Ovary (tissue), 7 donors: ENCODE measurements at regions not wholly inside any gene's neighbourhood (a gene's known extent, or its start where the extent isn't known, plus 50 kb on each side); places are given as distances from the start of the nearest gene placed in this dataset.

Experiments used
- DNase-seq, 5 donors: peaks; one replicate each; pipeline ENCODE4 v3.0.0-alpha.2; 2019 to 2020
- H3K27ac ChIP-seq, 2 donors: fragments of 200-600 bp; one replicate each; pipeline versions ENCODE4 v1.5.1 to v1.8.0; 2019 to 2022
- H3K27me3 ChIP-seq: fragments of 200-600 bp; one replicate; pipeline ENCODE4 v1.8.0; 2022
- H3K36me3 ChIP-seq: fragments of 200-600 bp; sonication (generic); one replicate; pipeline ENCODE4 v1.5.1; 2019
- H3K4me1 ChIP-seq: one replicate; pipeline ENCODE4 v1.8.1; 2013; ENCODE audit warnings: mild to moderate bottlenecking, moderate library complexity; ENCODE audit not compliant: insufficient read depth
- H3K4me3 ChIP-seq: fragments of 200-600 bp; sonication (generic); one replicate; pipeline ENCODE4 v1.5.1; 2017
- H3K9me3 ChIP-seq, 2 donors: fragments of 200-600 bp in 1 of 2; sonication (generic) in 1 of 2; one replicate each; pipeline versions ENCODE4 v1.5.1 to v1.8.1; 2013 to 2019; ENCODE audit warnings: mild to moderate bottlenecking in 1 of 2, moderate library complexity in 1 of 2
- CTCF ChIP-seq, 3 donors: fragments of 450-650 bp in 2 of 3; fragments of 200-600 bp in 1 of 3; IDR thresholded peaks; one replicate each; pipeline versions ENCODE4 v1.5.1 to v1.8.0; 2016 to 2022; ENCODE audit warnings: antibody characterized with exemption in 3 of 3, mild to moderate bottlenecking in 1 of 3
- EP300 ChIP-seq: sonication (generic); formaldehyde crosslinking; IDR thresholded peaks from one replicate; pipeline ENCODE4 v1.6.1; 2017; ENCODE audit warnings: antibody characterized with exemption
- POLR2A ChIP-seq: fragments of 450-650 bp; IDR thresholded peaks from one replicate; pipeline ENCODE4 v1.6.1; 2017; ENCODE audit warnings: antibody characterized with exemption, mild to moderate bottlenecking, moderate library complexity
- whole genome bisulfite sequencing, 3 donors: extraction: QIAGEN DNeasy Blood & Tissue Kit in 1 of 3; methylation state at CpG; one replicate each; pipeline versions ENCODE4 v1.1.5 to v1.1.7; 2013 to 2017; 5-methylcytosine and 5-hydroxymethylcytosine counted together
- intact Hi-C, 4 donors: fragments of 100-400 bp; cut with DNase I; formaldehyde crosslinking; loops; one replicate each; pipeline versions ENCODE4 v1.11.0 to v1.15.1; 2022 to 2023
- donor health status: DM: no; HTN: no; CAD: no; lungs with moderate emphysema.
- donor health status: DM: no; HTN: no; CAD: no.
- donor health status: Bipolar disorder and iron deficiency.
- donor health status: DM: no; HTN: no; CAD: no.
- donor health status: DM: yes; HTN: yes; CAD: no.

DNA sequence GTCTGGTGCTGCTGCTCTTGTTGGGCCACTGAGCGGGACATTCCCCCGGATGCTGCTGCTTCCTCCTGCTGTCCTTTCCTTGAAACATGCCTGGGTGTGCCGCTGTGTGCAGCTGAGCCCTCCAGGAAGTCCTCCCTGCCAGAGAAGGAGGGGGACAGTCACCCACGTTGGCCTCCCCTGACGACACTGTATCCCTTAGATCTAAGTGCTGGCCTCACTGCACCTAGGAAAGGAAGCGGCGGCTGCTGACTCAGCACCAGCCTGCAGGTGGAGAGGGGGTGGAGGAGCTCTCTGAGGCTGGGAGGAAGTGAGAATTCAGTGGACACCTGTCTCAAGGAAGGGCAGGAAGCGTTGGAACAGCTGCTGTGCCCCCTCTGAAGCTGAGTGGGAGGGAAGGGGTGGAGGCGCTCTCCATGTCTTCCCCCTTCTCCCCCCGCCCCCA, 239.8 kb downstream of the HAUS1 start:
- Histone ChIP-seq H3K27ac (no peak overlapping the region), H3K4me1 (no peaks in the 10 kb centered on the region), H3K27me3 (no peaks in the 10 kb centered on the region), H3K9me3 (no peaks in the 10 kb centered on the region), H3K4me3 (no peak overlapping the region), H3K36me3 (no peaks in the 10 kb centered on the region)
- peak in 1 of 5 donors; percentile 25 for DNase-seq
- intact Hi-C loops = no loop called here
- 50 to 53% (median 53%) methylated on average over 10 of the region's 10 CpGs for WGBS, 3 donors
- no peak for TF ChIP-seq EP300
- TF ChIP-seq CTCF (IDR thresholded peaks at IDR 0.05) = no peak
- TF ChIP-seq POLR2A = no peak

DNA sequence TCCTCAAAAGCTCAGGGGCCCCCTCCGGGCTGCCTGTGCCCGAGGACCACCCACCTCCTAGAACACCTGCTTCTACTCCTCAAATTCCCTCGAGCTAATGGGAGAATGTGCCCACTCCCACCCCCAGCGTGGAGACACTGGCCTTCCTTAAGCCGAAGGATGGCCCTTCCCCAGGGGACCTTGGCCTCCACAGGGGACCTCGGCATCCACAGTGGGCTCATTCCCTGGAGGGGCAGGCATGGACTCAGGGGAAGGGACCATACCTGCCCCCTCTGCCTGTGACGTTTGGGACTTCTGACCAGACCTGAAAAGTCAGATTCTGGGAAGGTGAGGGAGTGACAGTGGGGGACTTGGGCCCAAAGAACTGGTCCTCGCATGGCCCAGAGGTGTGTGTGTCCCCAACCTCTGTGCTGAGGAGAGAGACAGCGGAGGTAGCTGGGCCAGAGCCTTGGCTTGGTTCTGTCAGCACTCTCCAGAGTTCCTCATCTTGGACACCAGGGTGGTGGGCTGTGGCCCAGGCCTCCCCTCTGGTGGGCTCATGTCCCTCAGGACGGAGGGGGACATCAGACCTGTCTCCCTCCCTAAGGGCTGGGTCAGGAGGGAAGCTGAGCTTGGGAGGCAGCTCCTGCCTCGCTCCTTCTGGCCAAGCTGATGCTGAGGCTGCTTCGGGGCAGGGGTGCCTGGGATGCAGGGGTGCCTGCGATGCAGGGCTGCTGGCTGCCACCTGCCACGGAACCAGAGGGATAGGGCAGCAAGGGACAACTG, 240.4 kb downstream of the HAUS1 start:
- H3K4me3 ChIP-seq = no peak overlapping the region
- TF ChIP-seq EP300 = no peak
- intact Hi-C loops = no loop called here
- DNase-seq = no peak
- no peaks in the 10 kb centered on the region for H3K9me3 ChIP-seq
- H3K27me3 ChIP-seq = no peaks in the 10 kb centered on the region
- H3K36me3 ChIP-seq = no peaks in the 10 kb centered on the region
- no peak overlapping the region for H3K27ac ChIP-seq
- whole genome bisulfite sequencing, 3 donors = 65 to 75% (median 71%) methylated on average over 13 to 14 of the region's 14 CpGs
- H3K4me1 ChIP-seq = no peaks in the 10 kb centered on the region

DNA sequence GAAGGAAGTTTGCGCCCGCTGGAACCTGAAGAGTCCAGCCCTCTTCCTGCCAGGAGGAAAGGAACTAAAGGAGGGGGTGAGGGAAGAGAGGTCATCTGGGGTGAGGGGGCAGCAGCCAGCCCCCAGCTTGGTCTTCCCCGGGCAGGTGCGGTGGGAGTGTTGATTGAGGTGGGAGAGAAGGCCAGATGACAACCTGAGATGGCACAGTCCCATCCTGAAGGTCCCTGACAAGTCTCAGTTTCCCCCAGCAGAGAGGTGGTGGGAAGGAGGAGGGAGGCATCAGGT, 240.9 kb downstream of the HAUS1 start:
- no peaks in the 10 kb centered on the region for H3K9me3 ChIP-seq
- intact Hi-C loops = no loop called here
- no peaks in the 10 kb centered on the region for H3K36me3 ChIP-seq
- DNase-seq = no peak
- no peaks in the 10 kb centered on the region for H3K27me3 ChIP-seq
- TF ChIP-seq EP300 = no peak
- TF ChIP-seq CTCF (IDR thresholded peaks at IDR 0.05) = no peak
- no peak for TF ChIP-seq POLR2A
- no peak overlapping the region for H3K27ac ChIP-seq
- H3K4me3 ChIP-seq = no peak overlapping the region
- no peaks in the 10 kb centered on the region for H3K4me1 ChIP-seq
- 77 to 88% (median 83%) methylated on average over 4 of the region's 4 CpGs for WGBS, 3 donors

- Histone ChIP-seq H3K27me3 (no peaks in the 10 kb centered on the region), H3K4me1 (no peaks in the 10 kb centered on the region), H3K36me3 (no peaks in the 10 kb centered on the region), H3K9me3 (no peaks in the 10 kb centered on the region), H3K27ac (no peak overlapping the region), H3K4me3 (no peak overlapping the region)
- no peak for DNase-seq
- intact Hi-C loops = no loop called here
- no peak for TF ChIP-seq CTCF (IDR thresholded peaks at IDR 0.05)
- TF ChIP-seq POLR2A = no peak
- TF ChIP-seq EP300 = no peak
- 90 to 94% (median 93%) methylated on average over 6 of the region's 6 CpGs for WGBS, 3 donors
Measured at GRCh38 chr18:46346213-46346612, 242.0 kb downstream of the HAUS1 start.

DNA sequence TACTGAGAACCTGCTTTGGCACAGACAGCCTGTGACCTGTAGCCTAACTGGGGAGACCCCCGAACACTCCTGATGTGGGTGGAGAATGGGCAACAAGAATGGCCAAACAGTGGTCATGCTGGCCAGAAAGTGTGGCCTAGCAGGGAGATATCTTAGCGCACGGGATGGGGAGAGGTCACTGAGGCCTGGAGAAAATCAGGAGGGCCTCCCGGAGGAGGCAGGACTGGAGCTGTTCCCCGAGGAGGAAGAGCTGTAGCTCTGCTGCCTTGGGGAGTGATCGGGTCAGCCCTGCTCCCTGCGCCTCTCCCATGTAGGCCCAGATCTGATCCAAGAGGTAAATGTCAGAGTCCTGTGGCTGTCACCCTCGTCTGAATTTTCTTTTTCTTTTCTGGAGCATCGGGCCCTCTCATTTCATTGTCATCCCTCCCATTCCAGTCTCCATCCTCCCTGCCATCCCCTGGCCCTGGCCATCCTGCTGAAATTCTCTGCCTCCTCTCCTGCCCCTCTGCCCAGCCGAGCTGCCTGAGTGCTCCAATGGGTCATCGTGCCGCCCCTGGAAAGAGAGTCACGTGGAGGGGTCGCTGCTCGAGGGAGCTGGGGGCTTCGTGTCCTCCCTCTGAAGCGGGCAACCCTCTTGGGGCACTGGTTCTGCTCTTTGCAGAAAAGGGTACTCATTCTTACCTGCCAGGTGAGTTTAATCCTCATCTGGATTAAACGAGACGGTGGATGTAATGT, 242.9 kb downstream of the HAUS1 start:
- DNase-seq = no peak
- WGBS, 3 donors = 82 to 88% (median 86%) methylated on average over 19 of the region's 19 CpGs
- H3K9me3 ChIP-seq = no peaks in the 10 kb centered on the region
- no peaks in the 10 kb centered on the region for H3K4me1 ChIP-seq
- H3K27ac ChIP-seq = no peak overlapping the region
- H3K36me3 ChIP-seq = no peaks in the 10 kb centered on the region
- no peak overlapping the region for H3K4me3 ChIP-seq
- intact Hi-C loops = no loop called here
- H3K27me3 ChIP-seq = no peaks in the 10 kb centered on the region
- no peak for TF ChIP-seq EP300
- no peak for TF ChIP-seq POLR2A
- TF ChIP-seq CTCF (IDR thresholded peaks at IDR 0.05) = no peak
